Stimulated activated CD8-positive, alpha-beta memory T cell treated with anti-CD3 and anti-CD28 coated beads, Interleukin-12 subunit alpha, Interleukin-12 subunit beta, amount 100 ng/mL, for 24 hours (primary cell): ENCODE measurements at regions not wholly inside any gene's neighbourhood (a gene's known extent, or its start where the extent isn't known, plus 50 kb on each side); places are given as distances from the start of the nearest gene placed in this dataset.

ENCODE experiments used
- DNase-seq: peaks from one replicate; pipeline ENCODE4 v3.0.0-alpha.2; 2020; ENCODE audit errors: extremely low read depth

GRCh38 chr6:110033101-110033500 is 55.0 kb downstream of the GPR6 start:
- no peak for DNase-seq

- no peak for DNase-seq
Measured at GRCh38 chr6:110033749-110034666, 55.9 kb downstream of the GPR6 start.

GRCh38 chr6:110034667-110035036 is 56.5 kb downstream of the GPR6 start:
- no peak for DNase-seq

- DNase-seq, result no peak
Measured at GRCh38 chr6:110035321-110035720, 57.2 kb downstream of the GPR6 start.

- DNase-seq, result no peak
Measured at GRCh38 chr6:110036408-110037302, 58.5 kb downstream of the GPR6 start.

GRCh38 chr6:110037726-110038295 is 59.7 kb downstream of the GPR6 start:
- no peak for DNase-seq

GRCh38 chr6:110039364-110039980 is 61.4 kb downstream of the GPR6 start:
- peak; percentile 49 for DNase-seq

- no peak for DNase-seq
Measured at GRCh38 chr6:110039981-110040383, 61.9 kb downstream of the GPR6 start.

- DNase-seq, result no peak
Measured at GRCh38 chr6:110040716-110041115, 62.6 kb downstream of the GPR6 start.

- DNase-seq, result no peak
Measured at GRCh38 chr6:110041126-110041525, 63.0 kb downstream of the GPR6 start.

GRCh38 chr6:110041830-110042229 is 63.7 kb downstream of the GPR6 start:
- no peak for DNase-seq

- DNase-seq, result no peak
Measured at GRCh38 chr6:110042670-110043296, 64.7 kb downstream of the GPR6 start.

- no peak for DNase-seq
Measured at GRCh38 chr6:110043366-110043994, 65.4 kb downstream of the GPR6 start.

- no peak for DNase-seq
Measured at GRCh38 chr6:110044096-110044495, 66.0 kb downstream of the GPR6 start.

- DNase-seq, result no peak
Measured at GRCh38 chr6:110044622-110045021, 66.5 kb downstream of the GPR6 start.

- DNase-seq, result no peak
Measured at GRCh38 chr6:110048221-110048875, 70.2 kb downstream of the GPR6 start.

GRCh38 chr6:110049696-110050439 is 71.8 kb downstream of the GPR6 start:
- DNase-seq, result no peak
